H1 (cell line): ENCODE measurements at regions not wholly inside any gene's neighbourhood (a gene's known extent, or its start where the extent isn't known, plus 50 kb on each side); places are given as distances from the start of the nearest gene placed in this dataset.

Experiments
- KDM4A ChIP-seq: IDR thresholded peaks from one replicate; pipeline ENCODE4 v1.7.1; 2012; ENCODE audit warnings: low read depth, mild to moderate bottlenecking, moderate library complexity, low read length, inconsistent platforms; ENCODE audit not compliant: severe bottlenecking
- SUZ12 ChIP-seq: fragments of 200-600 bp; sonication (generic); IDR thresholded peaks from 2 replicates; pipeline ENCODE4 v1.6.1; 2012; ENCODE audit warnings: mild to moderate bottlenecking, inconsistent platforms, low read length, moderate library complexity, mixed read lengths

- no peak for TF ChIP-seq KDM4A
- TF ChIP-seq SUZ12: no peak
These were observed 1087.4 kb upstream of the FLRT2 start (continued) for GRCh38 chr14:84442521-84442920.
